NCI-H345 treated with DMSO at 0.1 percent for 48 hours (cell line): ENCODE measurements at regions not wholly inside any gene's neighbourhood (a gene's known extent, or its start where the extent isn't known, plus 50 kb on each side); places are given as distances from the start of the nearest gene placed in this dataset.
"Not testable (repeated sequence)": the region's sequence is repeated elsewhere in the genome, so short reads cannot be mapped to it uniquely, and the experiment has no call there.

Source experiments
- DNase-seq: peaks from one replicate; lab custom pipeline; 2025; ENCODE audit not compliant: unreplicated experiment; lab: John Stamatoyannopoulos, UW

DNA sequence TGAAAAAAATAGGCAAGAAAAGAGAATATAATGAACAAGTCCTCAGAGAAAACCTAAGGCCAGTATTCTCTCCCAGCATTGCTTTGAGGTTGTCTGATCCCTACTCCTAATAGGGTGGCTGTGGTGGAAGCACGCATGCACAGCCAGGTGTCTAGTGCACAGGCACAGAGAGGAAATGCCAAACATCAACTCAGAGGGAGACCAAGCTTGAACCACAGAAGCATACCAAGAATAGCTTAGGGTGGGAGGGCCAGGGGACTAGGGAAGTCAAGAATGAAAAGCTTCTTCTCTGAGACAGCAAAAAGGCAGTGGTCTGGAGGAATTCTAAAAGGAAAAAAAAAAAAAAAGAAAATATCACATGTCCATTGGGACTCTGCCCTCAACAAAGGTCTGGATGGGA is 244.1 kb upstream of the API5 start:
- no peak for DNase-seq

DNA sequence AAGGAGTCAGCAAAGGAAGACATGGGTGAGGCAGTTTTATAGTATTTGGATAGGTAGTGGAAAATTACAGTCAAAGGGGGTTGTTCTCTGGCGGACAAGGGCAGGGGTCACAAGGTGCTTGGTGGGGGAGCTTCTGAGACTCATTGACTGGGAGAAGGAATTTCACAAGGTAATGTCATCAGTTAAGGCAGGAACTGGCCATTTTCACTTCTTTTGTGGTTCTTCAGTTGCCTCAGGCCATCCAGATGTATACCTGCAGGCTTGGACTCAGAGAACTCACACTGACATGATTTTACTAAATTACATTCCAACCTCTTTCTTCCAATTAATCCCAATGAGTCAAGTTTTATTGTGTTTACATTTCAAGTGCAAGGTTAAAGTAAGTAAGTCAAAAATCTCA is 240.5 kb upstream of the API5 start:
- no peak for DNase-seq

DNA sequence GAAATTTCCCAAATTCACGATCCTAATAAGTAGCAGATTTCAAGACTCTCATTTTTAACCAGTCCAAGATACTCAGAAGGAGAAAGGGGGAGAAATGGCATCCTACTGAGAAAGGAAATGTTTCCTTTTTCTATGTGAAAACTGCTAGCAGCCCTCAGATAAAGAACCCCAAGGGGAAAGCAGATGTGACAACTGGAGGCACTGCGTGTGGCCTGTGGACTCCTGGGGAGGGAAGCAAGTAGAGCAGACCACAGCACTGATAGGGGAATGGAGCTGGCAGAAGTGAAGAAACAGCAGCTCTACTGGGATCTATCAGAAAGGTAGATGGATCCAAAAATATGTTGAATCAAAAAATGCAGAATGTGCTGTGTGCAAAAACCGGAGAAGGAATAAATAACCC is 239.7 kb upstream of the API5 start:
- no peak for DNase-seq

DNA sequence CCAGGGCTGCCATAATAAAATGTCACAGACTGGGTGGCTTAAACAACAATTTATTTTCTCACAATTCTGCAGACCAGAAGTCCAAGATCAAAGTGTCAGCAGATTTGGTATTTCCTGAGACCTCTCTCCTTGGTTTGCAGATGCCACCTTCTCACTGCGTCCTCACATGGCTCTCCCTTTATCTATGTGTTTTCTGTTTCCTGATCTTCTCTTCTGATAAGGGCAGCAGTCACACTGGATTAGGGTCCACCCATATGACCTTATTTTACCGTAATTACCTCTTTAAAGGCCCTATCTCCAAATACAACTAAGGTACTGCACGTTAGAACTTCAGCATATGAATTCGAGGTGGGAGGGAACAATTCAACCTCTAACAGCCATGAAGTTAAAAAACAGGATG is 238.9 kb upstream of the API5 start:
- DNase-seq, result no peak

DNA sequence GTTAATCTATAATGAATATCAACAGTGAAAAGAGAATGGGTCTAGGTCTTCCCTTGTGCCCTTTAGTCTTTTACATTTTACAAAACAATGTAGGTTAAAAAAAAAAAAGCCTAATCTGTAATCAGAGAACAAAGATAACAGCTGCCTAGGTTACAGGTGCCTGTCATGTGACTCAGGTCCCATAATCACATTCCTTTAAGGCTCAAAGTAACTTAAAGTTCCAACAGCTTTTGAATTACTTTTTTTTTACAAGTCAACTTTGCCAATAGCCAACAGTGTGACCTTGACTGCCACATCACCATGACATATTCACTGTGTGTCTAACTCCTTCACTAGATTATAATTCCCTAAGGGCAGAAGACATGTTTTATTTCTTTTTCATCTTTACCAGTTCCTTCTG is 237.0 kb upstream of the API5 start:
- DNase-seq, result no peak

DNA sequence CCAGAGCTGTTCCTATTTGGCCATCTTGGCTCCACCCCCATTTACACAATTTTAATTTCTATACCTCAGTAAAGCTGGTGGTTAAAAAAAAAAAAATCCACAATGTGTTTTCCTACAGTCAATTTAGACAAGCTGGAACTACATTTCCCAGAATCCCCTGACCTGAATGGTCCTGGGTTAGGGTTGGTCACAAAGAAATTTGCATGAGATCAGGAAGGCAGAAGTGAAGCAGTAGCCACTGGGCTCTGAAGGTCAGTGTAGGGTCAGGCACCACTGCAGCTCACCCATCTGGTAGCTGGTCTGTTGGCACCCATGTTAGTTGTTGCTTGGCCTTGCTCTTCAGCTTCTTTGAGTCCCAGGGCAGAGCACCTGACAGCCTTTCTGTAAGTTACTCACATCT is 210.7 kb upstream of the API5 start:
- no peak for DNase-seq

DNA sequence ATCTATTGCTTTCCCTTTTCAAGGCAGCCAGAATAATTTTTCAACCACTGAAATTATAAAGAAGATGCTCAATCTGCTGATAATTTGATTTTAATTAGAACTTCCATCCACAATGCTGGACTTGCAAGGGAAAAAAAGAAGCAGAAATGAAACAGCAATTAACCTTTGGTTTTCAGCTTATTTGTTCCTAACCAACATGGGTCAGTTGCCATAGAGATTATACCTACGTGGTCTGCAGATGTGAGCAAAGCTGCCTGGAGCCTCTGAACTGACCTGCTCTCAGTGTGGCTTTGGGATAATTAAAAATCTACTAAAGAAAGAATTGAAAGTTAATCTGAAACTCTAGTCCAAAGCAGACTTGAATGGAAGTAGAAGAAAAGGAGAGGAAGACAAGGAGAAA is 195.7 kb upstream of the API5 start:
- DNase-seq, result no peak

DNA sequence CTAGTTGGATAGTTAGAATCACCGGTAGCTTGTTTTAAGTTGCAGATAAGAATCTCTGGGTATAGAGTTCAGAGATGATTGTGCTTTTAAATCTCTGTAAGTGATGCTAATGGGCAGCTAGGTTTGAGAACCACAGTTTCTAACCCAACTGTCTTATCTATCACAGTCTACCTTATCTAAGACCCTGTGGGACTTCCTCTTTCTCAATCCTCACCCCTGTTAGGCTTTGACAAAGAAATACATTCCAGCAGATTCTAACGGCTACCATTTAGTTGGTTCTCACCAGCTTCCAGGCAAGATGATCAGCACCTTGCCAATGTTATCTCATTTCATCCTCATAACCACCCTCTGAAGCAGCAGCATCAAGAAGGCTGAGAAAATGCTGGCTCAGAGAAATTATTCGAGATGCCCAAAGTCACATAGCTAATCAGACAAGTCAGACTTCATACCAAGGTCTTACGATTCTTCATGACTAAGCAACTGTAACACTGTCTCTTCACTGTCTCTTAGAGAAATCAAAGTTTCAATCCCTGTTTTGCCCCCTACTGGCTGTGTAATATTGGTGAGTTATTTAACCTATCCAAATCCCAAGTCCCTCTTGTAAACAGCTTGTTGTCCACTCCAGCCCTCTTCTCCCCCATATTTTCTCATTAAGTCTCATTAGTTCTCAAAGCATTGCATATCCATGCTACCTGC is 192.4 kb upstream of the API5 start:
- no peak for DNase-seq

DNA sequence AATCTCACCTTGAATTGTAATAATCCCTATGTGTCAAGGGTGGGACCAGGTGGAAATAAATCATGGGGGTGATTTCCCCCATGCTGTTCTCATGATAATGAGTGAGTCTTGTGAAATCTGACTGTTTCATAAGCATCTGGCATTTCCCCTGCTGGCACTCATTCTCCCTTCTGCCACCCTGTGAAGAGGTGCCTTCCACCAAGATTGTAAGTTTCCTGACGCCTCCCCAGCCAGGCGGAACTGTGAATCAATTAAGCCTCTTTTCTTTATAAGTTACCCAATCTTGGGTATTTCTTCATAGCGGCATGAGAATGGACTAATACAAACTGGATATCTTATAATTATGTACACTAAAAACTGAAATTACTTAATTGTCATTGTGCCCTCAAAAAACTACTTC is 189.2 kb upstream of the API5 start:
- no peak for DNase-seq

DNA sequence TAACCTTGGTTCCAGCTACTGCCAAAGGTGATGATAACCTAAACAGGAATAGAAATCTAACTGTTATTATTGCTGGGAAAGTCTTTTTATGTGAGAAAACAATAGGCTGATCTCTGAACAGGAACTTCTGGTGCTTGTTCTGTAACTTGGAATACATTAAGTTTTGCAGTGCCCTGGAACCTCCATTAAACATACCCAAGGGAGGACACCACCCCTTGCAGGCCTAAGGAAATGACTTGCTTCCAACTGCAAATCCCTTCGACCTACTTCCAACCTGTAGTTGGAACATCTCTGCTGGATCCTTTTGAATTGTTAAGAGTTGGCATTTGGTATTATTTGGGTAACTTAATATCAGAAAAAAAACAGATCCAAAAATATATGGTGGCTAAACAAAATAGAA is 188.4 kb upstream of the API5 start:
- DNase-seq, result no peak

DNA sequence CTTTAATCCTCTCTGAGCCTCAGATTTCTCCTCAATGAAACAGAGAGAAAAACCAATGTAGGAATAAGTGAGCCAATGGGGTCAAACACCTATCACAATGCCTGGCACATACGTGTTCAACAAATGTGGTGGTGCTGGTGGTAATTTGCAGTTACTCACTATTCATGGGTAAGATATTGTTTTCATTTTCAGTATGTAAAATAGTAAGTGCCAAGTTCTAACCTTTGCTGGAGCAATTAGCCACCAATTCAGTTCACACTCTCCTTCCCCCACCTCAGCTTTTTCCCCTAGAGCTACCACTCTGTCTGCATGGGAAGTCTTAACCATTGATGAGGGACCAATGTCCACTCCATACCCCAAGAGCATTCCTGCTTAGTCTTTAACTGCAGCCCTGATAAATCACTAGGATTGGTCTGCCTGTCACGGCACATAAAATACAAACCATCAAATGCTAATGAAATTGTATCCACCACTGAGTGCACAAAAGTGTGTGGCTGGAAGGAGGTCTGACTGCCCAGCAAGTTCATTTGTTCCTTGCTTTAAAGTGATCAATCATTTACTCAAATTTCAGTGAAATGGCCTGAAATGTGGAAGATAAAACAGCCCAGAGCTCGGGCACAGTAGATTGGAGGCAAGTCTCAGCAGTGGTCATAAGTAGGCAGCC is 187.4 kb upstream of the API5 start:
- DNase-seq, result no peak

DNA sequence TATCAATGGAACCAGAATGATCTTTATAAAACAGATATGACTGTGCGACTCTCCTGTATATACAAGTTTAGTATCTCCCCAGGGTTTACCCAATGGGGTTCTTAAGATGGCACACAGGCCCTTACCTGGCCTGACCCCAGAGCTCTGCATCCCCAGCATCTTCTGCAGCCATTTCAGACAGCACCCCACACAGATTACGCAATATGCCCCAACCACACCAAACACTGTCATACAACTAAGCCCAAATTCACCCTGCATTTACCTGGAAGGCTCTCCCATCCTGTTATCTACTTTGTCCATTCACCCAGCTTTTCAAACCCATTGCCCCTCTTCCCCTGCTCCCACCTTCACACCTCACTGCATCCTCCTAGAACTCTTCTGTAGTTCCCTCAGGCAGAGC is 182.5 kb upstream of the API5 start:
- DNase-seq, result no peak

DNA sequence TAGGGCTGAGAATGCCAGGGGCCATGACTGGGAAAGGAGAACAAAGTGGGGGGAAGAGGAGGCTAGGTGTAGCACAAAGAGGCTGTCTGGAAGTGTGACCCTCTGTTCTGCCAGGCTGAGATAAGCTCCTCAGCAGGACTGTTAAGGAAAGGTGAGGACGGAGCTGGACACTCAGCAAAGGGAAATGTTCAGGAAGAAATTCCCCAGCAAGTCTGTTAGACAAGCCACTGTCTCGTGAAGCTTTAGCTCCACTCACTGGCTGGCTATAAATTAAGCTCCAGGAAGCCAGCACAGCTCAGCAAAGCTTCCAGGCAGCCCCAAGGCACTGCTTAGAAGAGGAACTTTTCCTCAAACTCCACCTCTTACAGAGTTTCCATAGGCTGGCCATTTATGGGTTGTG is 181.2 kb upstream of the API5 start:
- DNase-seq, result no peak

DNA sequence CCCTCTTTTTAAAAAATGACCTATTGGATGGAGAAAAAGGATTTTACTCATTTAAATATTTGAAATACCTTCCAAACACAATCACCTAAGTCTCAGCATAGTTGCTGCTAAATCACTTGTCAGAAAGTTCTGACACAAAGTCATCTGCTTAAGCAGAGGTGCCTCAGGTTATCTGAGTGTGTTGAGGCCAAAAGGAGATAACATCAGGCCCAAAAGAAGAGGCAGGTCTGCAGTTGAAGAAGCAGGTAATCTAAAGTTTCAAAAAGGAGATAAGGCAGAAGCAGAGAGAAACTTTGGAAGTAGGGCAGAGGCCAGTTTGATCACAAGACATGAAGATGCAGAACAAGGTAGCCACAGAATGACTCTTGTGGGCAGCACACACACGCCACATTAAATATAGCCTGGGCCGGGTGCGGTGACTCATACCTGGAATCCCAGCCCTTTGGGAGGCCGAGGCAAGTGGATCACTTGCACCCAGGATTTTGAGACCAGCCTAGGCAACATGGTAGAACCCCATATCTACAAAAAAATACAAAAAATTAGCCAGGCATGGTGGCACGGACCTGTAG is 175.7 kb upstream of the API5 start:
- no peak for DNase-seq

DNA sequence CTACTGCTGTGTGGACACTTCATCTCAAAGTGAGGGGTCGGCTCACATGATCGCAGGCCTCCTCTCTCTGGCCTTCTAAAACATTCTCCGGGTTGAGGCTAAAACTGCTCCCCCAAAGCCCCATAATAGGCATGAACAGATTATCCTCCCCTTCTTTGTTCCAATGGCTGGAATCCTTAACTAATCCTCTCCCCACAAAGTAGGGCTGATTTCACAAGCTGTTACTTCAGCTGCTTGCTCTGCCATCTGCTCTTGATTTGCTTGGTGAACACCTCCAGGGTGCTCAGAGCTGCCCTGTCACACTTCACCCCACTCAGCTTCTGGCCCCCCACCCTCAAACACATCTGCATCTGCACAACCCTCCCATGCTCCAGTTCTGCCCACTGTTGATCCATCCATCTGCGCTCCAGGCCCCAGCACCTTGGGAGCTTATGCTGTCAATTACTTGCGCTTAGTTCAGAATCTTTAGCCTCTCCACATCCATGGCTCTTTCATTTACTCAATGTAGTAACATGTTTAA is 173.1 kb upstream of the API5 start:
- no peak for DNase-seq

DNA sequence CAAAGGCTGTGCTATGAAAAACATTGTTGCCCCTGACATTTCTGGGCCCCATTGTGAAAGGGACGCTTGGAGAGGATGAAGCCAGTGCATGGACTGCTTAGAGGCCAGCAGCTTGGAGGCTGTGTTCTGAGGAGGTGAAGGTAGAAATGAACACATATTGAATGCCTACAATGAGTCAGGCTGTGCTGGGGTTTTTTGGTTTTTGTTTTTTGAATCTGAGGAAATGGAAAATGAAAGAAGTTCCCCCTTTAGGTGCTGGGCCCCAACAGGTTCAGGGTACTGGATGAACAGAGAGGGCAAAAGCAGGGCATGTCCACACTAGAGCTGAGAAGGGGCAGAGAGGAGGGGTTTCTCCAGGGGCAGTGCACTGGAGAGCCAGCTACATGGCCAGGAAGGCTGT is 166.1 kb upstream of the API5 start:
- DNase-seq, result no peak

DNA sequence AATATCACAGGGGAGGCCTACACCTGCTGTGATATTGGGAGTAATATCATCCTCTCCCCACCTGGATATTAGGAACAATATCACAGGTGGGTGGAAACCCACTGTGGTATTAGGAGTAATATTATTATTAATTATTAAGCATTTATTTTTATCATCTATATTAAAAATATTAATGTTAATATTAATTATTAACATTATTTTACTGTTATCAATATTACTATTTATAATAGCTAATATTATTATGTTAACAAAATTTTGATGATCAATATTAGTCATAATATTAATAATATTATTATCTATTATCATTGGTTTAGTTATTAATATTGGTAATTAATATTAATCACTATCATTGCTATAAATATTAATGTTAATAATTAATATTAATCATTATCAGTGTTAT is 161.1 kb upstream of the API5 start:
- no peak for DNase-seq

DNA sequence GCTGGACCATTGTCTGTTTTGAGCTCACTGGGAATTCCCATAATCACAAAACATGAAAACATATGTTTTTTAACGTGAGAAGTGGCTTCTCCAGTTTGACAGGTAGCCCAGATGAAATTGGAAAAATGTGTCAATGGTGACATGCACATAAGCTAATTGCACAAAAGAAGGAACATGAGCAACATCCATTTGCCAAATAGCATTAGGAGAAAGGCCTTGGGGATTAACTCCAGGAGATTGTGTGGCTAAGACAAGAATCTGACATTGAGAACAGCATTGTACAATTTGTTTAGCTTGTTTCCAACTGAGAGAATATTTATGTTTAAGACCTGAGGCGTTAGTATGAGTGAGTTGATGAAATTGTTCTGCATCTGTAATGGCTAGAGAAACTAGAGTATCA is 147.0 kb upstream of the API5 start:
- DNase-seq, result no peak

DNA sequence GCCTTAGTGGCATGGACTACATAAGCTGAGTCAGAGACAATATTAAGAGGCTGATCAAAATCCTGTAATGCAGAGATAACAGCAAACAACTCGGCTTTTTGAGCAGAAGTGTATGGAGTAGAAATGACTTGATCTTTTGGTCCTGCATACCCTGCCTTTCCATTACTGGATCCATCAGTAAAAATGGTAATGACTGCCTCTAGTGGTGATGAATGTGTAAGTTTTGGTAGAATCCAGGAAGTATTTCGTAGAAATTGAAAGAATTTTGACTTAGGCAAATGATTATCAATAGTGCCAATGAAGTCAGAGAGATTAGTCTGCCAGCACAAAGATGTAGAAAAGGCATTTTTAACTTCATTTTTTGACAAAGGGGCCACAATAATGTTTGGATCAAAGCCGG is 146.4 kb upstream of the API5 start:
- DNase-seq, result not testable (repeated sequence)

DNA sequence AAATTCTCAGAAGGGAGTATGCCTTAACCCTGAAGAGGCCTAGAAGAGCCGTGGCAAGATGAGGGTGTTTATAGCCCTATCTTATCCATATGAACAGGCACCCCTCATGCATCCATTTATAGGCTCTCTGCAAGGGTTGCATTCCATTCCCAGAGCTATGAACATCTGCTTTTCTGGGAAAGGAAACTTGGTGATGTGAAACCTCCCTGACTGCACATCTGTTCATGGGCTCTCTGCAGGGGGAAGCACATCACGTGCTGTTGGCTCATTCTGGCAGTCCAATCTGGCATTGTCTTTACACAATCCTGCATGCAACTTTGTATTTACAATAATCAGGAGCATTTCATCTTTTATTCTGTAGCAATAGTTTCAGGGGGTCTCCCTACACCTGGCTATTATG is 143.6 kb upstream of the API5 start:
- DNase-seq, result not testable (repeated sequence)

DNA sequence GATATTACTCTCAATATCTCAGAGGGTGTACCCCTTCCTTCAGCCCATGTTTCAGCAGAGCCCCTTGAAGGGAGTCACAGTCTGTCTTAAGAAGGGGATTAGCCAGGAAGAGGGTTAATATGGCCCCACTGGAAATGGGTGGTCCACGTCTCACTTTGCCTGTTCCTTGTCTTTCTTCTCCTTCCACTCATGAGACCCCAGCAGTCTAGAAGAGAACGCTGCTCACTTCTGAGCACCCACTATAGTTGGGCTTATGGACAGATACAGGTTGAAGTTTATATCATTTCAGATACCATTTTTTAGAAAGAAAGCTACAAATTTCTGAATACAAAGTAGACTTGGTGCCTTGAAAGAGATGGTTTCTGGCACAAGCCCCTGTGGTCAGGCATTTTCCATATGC is 139.3 kb upstream of the API5 start:
- DNase-seq, result no peak

DNA sequence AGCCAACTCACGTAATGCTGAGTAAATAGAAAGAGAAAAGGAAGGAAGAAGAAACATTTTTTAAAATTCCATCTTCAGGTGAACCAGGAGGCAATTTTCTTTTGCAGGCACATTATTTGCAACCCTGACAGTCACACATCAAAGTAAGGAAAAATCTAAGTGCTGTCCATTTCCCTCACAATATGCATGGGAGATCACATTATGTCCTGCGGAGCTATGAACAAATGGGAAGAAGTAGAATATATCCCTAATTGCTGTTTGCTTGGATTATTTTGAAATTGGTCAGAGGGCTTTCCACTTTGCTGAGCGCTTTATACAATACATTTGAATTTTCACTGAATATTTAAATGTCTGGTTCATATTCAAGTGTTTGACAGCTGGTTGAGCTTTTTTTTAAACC is 133.8 kb upstream of the API5 start:
- no peak for DNase-seq

DNA sequence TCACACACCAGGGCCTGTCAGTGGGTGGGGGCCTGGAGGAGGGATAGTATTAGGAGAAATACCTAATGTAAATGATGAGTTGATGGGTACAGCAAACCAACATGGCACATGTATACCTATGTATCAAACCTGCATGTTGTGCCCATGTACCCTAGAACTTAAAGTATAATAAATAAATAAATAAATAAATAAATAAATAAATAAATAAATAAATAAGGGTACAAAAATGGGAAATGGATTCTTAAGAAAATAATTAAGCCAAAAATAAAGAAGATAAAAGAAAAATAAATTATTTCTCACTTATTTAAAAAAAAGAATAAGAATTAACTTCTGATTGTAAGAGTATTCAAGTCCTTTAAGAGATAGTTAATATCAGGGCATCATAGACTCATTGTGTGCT is 117.3 kb upstream of the API5 start:
- DNase-seq, result not testable (repeated sequence)
